H9 (cell line): ENCODE measurements at regions not wholly inside any gene's neighbourhood (a gene's known extent, or its start where the extent isn't known, plus 50 kb on each side); places are given as distances from the start of the nearest gene placed in this dataset.

Experiments
- DNase-seq: peaks from one replicate; pipeline ENCODE4 v3.0.0-alpha.2; 2017
- H2AFZ ChIP-seq: one replicate; pipeline ENCODE4 v1.6.1; 2013; ENCODE audit warnings: mild to moderate bottlenecking, low read length, control low read depth, moderate library complexity
- H2AK5ac ChIP-seq: 2 replicates; pipeline ENCODE4 v1.6.1; 2013; ENCODE audit warnings: low read length, control low read depth, mixed read lengths; ENCODE audit not compliant: insufficient read length
- H2BK120ac ChIP-seq: one replicate; pipeline ENCODE4 v1.6.1; 2013; ENCODE audit warnings: low read depth, mild to moderate bottlenecking, low read length, control low read depth, inconsistent platforms; ENCODE audit not compliant: poor library complexity, severe bottlenecking
- H2BK12ac ChIP-seq: 2 replicates; pipeline ENCODE4 v1.6.1; 2013; ENCODE audit warnings: low read length, control low read depth, mixed read lengths, low read depth; ENCODE audit not compliant: insufficient read length
- H2BK15ac ChIP-seq: 2 replicates; pipeline ENCODE4 v1.6.1; 2013; ENCODE audit warnings: low read depth, low read length, control low read depth
- H2BK20ac ChIP-seq: one replicate; pipeline ENCODE4 v1.6.1; 2013; ENCODE audit warnings: low read depth, mild to moderate bottlenecking, low read length, control low read depth, inconsistent platforms; ENCODE audit not compliant: poor library complexity, severe bottlenecking
- H2BK5ac ChIP-seq: 2 replicates; pipeline ENCODE4 v1.6.1; 2013; ENCODE audit warnings: low read length, control low read depth, mixed read lengths; ENCODE audit not compliant: insufficient read length
- H3K14ac ChIP-seq: 2 replicates; pipeline ENCODE4 v1.6.1; 2013; ENCODE audit warnings: low read length, control low read depth; ENCODE audit not compliant: insufficient read depth
- H3K18ac ChIP-seq: 2 replicates; pipeline ENCODE4 v1.6.1; 2013; ENCODE audit warnings: low read depth, mild to moderate bottlenecking, mixed read lengths, low read length, control low read depth; ENCODE audit not compliant: insufficient read length
- H3K23ac ChIP-seq: 2 replicates; pipeline ENCODE4 v1.6.1; 2013; ENCODE audit warnings: low read length, control low read depth, mixed read lengths, low read depth; ENCODE audit not compliant: insufficient read length
- H3K23me2 ChIP-seq: 2 replicates; pipeline ENCODE4 v1.6.1; 2013; ENCODE audit warnings: low read depth, mild to moderate bottlenecking, mixed read lengths, low read length, control low read depth; ENCODE audit not compliant: insufficient read length, poor library complexity, severe bottlenecking
- H3K27ac ChIP-seq: 2 replicates; pipeline ENCODE4 v1.5.1; 2013; ENCODE audit warnings: low read length, control low read depth, mixed read lengths, low read depth; ENCODE audit not compliant: insufficient read length
- H3K27me3 ChIP-seq: 2 replicates; pipeline ENCODE4 v1.6.1; 2013; ENCODE audit warnings: low read length, control low read depth, inconsistent platforms; ENCODE audit not compliant: insufficient read depth
- H3K4ac ChIP-seq: 2 replicates; pipeline ENCODE4 v1.6.1; 2013; ENCODE audit warnings: low read depth, mild to moderate bottlenecking, control low read depth, inconsistent platforms, low read length, moderate library complexity
- H3K4me1 ChIP-seq: 2 replicates; pipeline ENCODE4 v1.6.1; 2013; ENCODE audit warnings: low read length, control low read depth, inconsistent platforms; ENCODE audit not compliant: insufficient read depth
- H3K4me2 ChIP-seq: 2 replicates; pipeline ENCODE4 v1.6.1; 2013; ENCODE audit warnings: low read length, control low read depth, mixed read lengths; ENCODE audit not compliant: insufficient read length, insufficient read depth
- H3K56ac ChIP-seq: 2 replicates; pipeline ENCODE4 v1.6.1; 2013; ENCODE audit warnings: low read depth, mild to moderate bottlenecking, mixed read lengths, low read length, control low read depth; ENCODE audit not compliant: insufficient read length
- H3K79me1 ChIP-seq: 2 replicates; pipeline ENCODE4 v1.6.1; 2013; ENCODE audit warnings: low read depth, mild to moderate bottlenecking, moderate library complexity, low read length, control low read depth, inconsistent platforms; ENCODE audit not compliant: insufficient read depth, poor library complexity, severe bottlenecking
- H3K79me2 ChIP-seq: 2 replicates; pipeline ENCODE4 v1.6.1; 2013; ENCODE audit warnings: low read length, control low read depth, inconsistent platforms; ENCODE audit not compliant: insufficient read depth
- H3K9ac ChIP-seq: 2 replicates; pipeline ENCODE4 v1.6.1; 2013; ENCODE audit warnings: low read length, control low read depth, mixed read lengths; ENCODE audit not compliant: insufficient read length; ENCODE audit errors: extremely low read depth
- H3K9me3 ChIP-seq: one replicate; pipeline ENCODE4 v1.6.1; 2013; ENCODE audit warnings: low read depth, low read length, inconsistent platforms; ENCODE audit not compliant: control insufficient read depth
- H3T11ph ChIP-seq: one replicate; pipeline ENCODE4 v1.6.1; 2013; ENCODE audit warnings: mild to moderate bottlenecking, low read length, control low read depth, inconsistent platforms
- H4K20me1 ChIP-seq: one replicate; pipeline ENCODE4 v1.6.1; 2013; ENCODE audit not compliant: control insufficient read depth, insufficient read length, insufficient read depth
- H4K5ac ChIP-seq: 2 replicates; pipeline ENCODE4 v1.6.1; 2013; ENCODE audit warnings: low read depth, mild to moderate bottlenecking, mixed read lengths, low read length, control low read depth; ENCODE audit not compliant: insufficient read length
- H4K8ac ChIP-seq: replicated peaks from 2 replicates; pipeline ENCODE4 v1.6.1; 2013; ENCODE audit warnings: low read length, control low read depth, mixed read lengths, low read depth; ENCODE audit not compliant: insufficient read length
- H4K91ac ChIP-seq: 2 replicates; pipeline ENCODE4 v1.6.1; 2013; ENCODE audit warnings: low read depth, mild to moderate bottlenecking, moderate library complexity, mixed read lengths, low read length, control low read depth; ENCODE audit not compliant: insufficient read length
- H3K27ac Mint-ChIP-seq, 3 experiments: 2 replicates in 2 of 3; 3 replicates in 1 of 3; pipeline ENCODE4 v1.8.0; 2020 to 2021; ENCODE audit warnings: mixed read lengths in 3 of 3, mild to moderate bottlenecking in 1 of 3, moderate library complexity in 1 of 3
- H3K27me3 Mint-ChIP-seq: 2 replicates; pipeline ENCODE4 v1.8.0; 2021; ENCODE audit warnings: low read depth, mild to moderate bottlenecking, moderate library complexity, mixed read lengths
- H3K36me3 Mint-ChIP-seq, 3 experiments: 2 replicates in 2 of 3; 3 replicates in 1 of 3; pipeline ENCODE4 v1.8.0; 2020 to 2021; ENCODE audit warnings: low read depth in 3 of 3, mixed read lengths in 3 of 3; ENCODE audit not compliant: insufficient read depth in 1 of 3
- H3K4me1 Mint-ChIP-seq, 2 experiments: 2 replicates each; pipeline ENCODE4 v1.8.0; 2020; ENCODE audit warnings: mixed read lengths in 2 of 2
- H3K4me3 Mint-ChIP-seq, 2 experiments: 2 replicates in 1 of 2; 3 replicates in 1 of 2; pipeline ENCODE4 v1.8.0; 2020 to 2021; ENCODE audit warnings: mild to moderate bottlenecking in 2 of 2, mixed read lengths in 2 of 2, moderate library complexity in 1 of 2
- H3K9me3 Mint-ChIP-seq, 2 experiments: 2 replicates in 1 of 2; 3 replicates in 1 of 2; pipeline ENCODE4 v1.8.0; 2020; ENCODE audit warnings: mild to moderate bottlenecking in 2 of 2, mixed read lengths in 2 of 2, moderate library complexity in 1 of 2
- CTCF ChIP-seq: fragments of 200-600 bp; sonication (generic); conservative IDR thresholded peaks from 3 replicates; pipeline ENCODE4 v1.8.0; 2021; ENCODE audit warnings: antibody characterized with exemption, mild to moderate bottlenecking
- WGBS: extraction: QIAGEN DNeasy Blood & Tissue Kit; methylation state at CpG from one replicate; pipeline ENCODE4 v1.1.7; 2013; ENCODE audit warnings: missing lambda C conversion rate, low lambda C conversion rate, mixed read lengths; ENCODE audit not compliant: insufficient read length; ENCODE audit errors: extremely low coverage; 5-methylcytosine and 5-hydroxymethylcytosine counted together

DNA sequence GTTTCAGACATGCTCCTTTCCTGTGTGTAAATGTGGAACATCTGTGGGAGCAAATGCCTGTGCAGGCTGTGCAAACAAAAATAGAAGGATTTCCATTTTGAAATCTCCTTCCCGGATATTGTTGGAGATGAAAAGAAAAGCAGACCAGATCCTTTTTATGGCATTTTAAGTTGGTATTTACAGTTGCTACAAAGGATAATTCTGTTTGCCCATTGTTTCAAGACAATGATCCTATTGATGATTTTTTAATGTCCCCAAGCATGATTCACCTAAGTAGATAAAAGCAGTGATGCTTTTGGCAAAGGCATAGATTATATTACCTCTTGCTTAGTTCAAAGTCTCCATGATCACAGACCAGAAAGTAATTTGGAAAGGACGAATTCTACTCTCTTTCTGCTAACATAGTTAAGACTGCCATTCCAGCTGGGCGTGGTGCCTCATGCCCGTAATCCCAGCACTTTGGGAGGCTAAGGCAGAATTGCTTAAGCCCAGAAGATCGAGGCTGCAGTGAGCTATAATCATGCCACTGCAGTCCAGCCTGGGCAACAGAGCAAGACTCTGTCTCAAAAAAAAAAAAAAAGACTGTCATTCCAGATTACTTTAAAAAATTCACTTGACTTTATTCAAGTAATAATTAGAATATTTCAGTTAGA is 209.6 kb upstream of the SLC39A10 start:
- H2AK5ac ChIP-seq = no peak overlapping the region
- no peak for TF ChIP-seq CTCF
- no peaks in the 10 kb centered on the region for H3K27me3 Mint-ChIP-seq
- no peaks in the 10 kb centered on the region for H3K23me2 ChIP-seq
- H3K27me3 ChIP-seq = no peaks in the 10 kb centered on the region
- H3K27ac ChIP-seq = no peak overlapping the region
- H3K36me3 Mint-ChIP-seq = no peaks in the 10 kb centered on the region
- no peak overlapping the region for H3K4me3 Mint-ChIP-seq
- H3K9me3 Mint-ChIP-seq = no peaks in the 10 kb centered on the region
- H3K4me1 Mint-ChIP-seq = no peaks in the 10 kb centered on the region
- H3K79me1 ChIP-seq = no peaks in the 10 kb centered on the region
- H2BK5ac ChIP-seq = no peak overlapping the region
- H3K9ac ChIP-seq = no peak overlapping the region
- no peak overlapping the region for H3K56ac ChIP-seq
- H3K79me2 ChIP-seq = no peaks in the 10 kb centered on the region
- H2AFZ ChIP-seq = no peak overlapping the region
- no peak overlapping the region for H2BK15ac ChIP-seq
- no peak overlapping the region for H4K8ac ChIP-seq
- H2BK120ac ChIP-seq = no peak overlapping the region
- H4K91ac ChIP-seq = no peak overlapping the region
- no peak overlapping the region for H3K23ac ChIP-seq
- no peak overlapping the region for H3K14ac ChIP-seq
- H3T11ph ChIP-seq = no peak overlapping the region
- H2BK20ac ChIP-seq = no peak overlapping the region
- no peak overlapping the region for H3K4ac ChIP-seq
- H3K4me2 ChIP-seq = no peak overlapping the region
- no peaks in the 10 kb centered on the region for H4K20me1 ChIP-seq
- no peaks in the 10 kb centered on the region for H3K4me1 ChIP-seq
- no peak overlapping the region for H4K5ac ChIP-seq
- H2BK12ac ChIP-seq = no peak overlapping the region
- H3K27ac Mint-ChIP-seq = no peak overlapping the region
- DNase-seq = no peak
- no peak overlapping the region for H3K18ac ChIP-seq
- H3K9me3 ChIP-seq = no peaks in the 10 kb centered on the region
- WGBS = no CpG with 5 or more reads among the region's 5 CpGs
